Panc1 (cell line): ENCODE measurements at regions not wholly inside any gene's neighbourhood (a gene's known extent, or its start where the extent isn't known, plus 50 kb on each side); places are given as distances from the start of the nearest gene placed in this dataset.
"Not testable (repeated sequence)": the region's sequence is repeated elsewhere in the genome, so short reads cannot be mapped to it uniquely, and the experiment has no call there.

Experiments used
- ATAC-seq: fragments of 200-7000 bp; cut with Tn5 transposase; 2 replicates; pipeline ENCODE4 v1.9.1; 2020; ENCODE audit warnings: mild to moderate bottlenecking, moderate library complexity
- BruUV-seq: library from RNA; stranded (reverse); fragments of 400-500 nt; replicated peaks from 2 replicates; lab custom pipeline; 2021; lab: Mats Ljungman, UMichigan
- CTCF ChIA-PET: fragments of 300-600 bp; sonication (Branson Sonifier 250); formaldehyde crosslinking; loops from one replicate; lab custom pipeline; 2022; ENCODE audit warnings: antibody characterized with exemption; lab: Charles Lee
- POLR2A ChIA-PET: fragments of 300-600 bp; sonication (Branson Sonifier 250); formaldehyde crosslinking; loops from one replicate; lab custom pipeline; 2022; ENCODE audit warnings: antibody characterized with exemption; lab: Charles Lee
- DNase-seq: peaks from one replicate; pipeline ENCODE4 v3.0.0-alpha.2; 2010; ENCODE audit warnings: low read depth, low spot score
- H3K27ac ChIP-seq: 2 replicates; pipeline ENCODE4 v1.5.1; 2011; ENCODE audit warnings: mild to moderate bottlenecking, low read length, inconsistent platforms
- H3K27me3 ChIP-seq: fragments of 200-500 bp; sonication (Bioruptor generic); 2 replicates; pipeline ENCODE4 v1.6.0; 2014; ENCODE audit warnings: low read length, inconsistent platforms; ENCODE audit not compliant: control insufficient read depth, insufficient read depth
- H3K36me3 ChIP-seq: fragments of 200-500 bp; sonication (Bioruptor generic); 2 replicates; pipeline ENCODE4 v1.5.1; 2014; ENCODE audit warnings: inconsistent platforms, mild to moderate bottlenecking, low read length, moderate library complexity; ENCODE audit not compliant: control insufficient read depth, insufficient read depth
- H3K4me1 ChIP-seq: 2 replicates; pipeline ENCODE4 v1.5.1; 2011; ENCODE audit warnings: inconsistent platforms, mild to moderate bottlenecking, low read length, moderate library complexity; ENCODE audit not compliant: control insufficient read depth, insufficient read depth
- H3K4me3 ChIP-seq, 2 experiments: 2 replicates each; pipeline ENCODE4 v1.5.1; 2011 to 2012; ENCODE audit warnings: low read depth in 2 of 2, low read length in 2 of 2, mild to moderate bottlenecking in 2 of 2, inconsistent platforms in 1 of 2, moderate library complexity in 1 of 2
- H3K9me3 ChIP-seq: fragments of 200-500 bp; sonication (Bioruptor generic); 2 replicates; pipeline ENCODE4 v1.5.1; 2014; ENCODE audit warnings: low read depth, mild to moderate bottlenecking, inconsistent platforms, low read length, moderate library complexity; ENCODE audit not compliant: control insufficient read depth, insufficient read depth
- CTCF ChIP-seq: fragments of 450-650 bp; IDR thresholded peaks from 2 replicates; pipeline ENCODE4 v1.5.1; 2017; ENCODE audit warnings: mild to moderate bottlenecking
- POLR2AphosphoS5 ChIP-seq: IDR thresholded peaks from 2 replicates; pipeline ENCODE4 v1.6.1; 2012; ENCODE audit warnings: mild to moderate bottlenecking, low read depth, low read length, moderate library complexity
- REST ChIP-seq, 2 experiments: IDR thresholded peaks; 2 replicates each; pipeline ENCODE4 v1.6.1; 2011 to 2012; ENCODE audit warnings: low read depth in 2 of 2, control low read depth in 1 of 2, low read length in 1 of 2, mild to moderate bottlenecking in 1 of 2, moderate library complexity in 1 of 2; ENCODE audit not compliant: insufficient read depth in 1 of 2
- SIN3A ChIP-seq: IDR thresholded peaks from 2 replicates; pipeline ENCODE4 v1.6.1; 2012; ENCODE audit warnings: low read depth, mild to moderate bottlenecking, low read length, moderate library complexity, borderline replicate concordance; ENCODE audit not compliant: insufficient read depth
- TCF7L2 ChIP-seq: IDR thresholded peaks from 2 replicates; pipeline ENCODE4 v1.6.1; 2011; ENCODE audit warnings: mild to moderate bottlenecking, low read depth, low read length, inconsistent platforms
- in situ Hi-C: cut with HindIII; loops from 2 replicates; pipeline ENCODE4 v1.10.0; 2016; ENCODE audit warnings: low sequenced_read_pairs, low pct_unique_long_range_greater_than_20kb
- intact Hi-C: fragments of 100-400 bp; cut with micrococcal nuclease; formaldehyde crosslinking; loops from one replicate; pipeline ENCODE4 v1.10.0; 2022; ENCODE audit not compliant: unreplicated experiment

- ATAC-seq = no peak
- CTCF ChIA-PET = no interaction called here
- no peaks in the 10 kb centered on the region for H3K9me3 ChIP-seq
- H3K27me3 ChIP-seq = no peaks in the 10 kb centered on the region
- H3K27ac ChIP-seq = no peak overlapping the region
- POLR2A ChIA-PET = no interaction called here
- no peak overlapping the region for H3K4me3 ChIP-seq
- no peaks in the 10 kb centered on the region for H3K4me1 ChIP-seq
- in situ Hi-C loops (no loop called here), intact Hi-C loops (no loop called here)
- no TSS peak for BruUV-seq
- no peak for DNase-seq
- no peak for TF ChIP-seq POLR2AphosphoS5
- H3K36me3 ChIP-seq = no peaks in the 10 kb centered on the region
Observed at GRCh38 chr4:149187726-149188125, 627.9 kb downstream of the IQCM start.

- CTCF ChIA-PET = no interaction called here
- no TSS peak for BruUV-seq
- TF ChIP-seq TCF7L2 = no peak
- TF ChIP-seq SIN3A = no peak
- TF ChIP-seq POLR2AphosphoS5 = no peak
- no peak for TF ChIP-seq CTCF
- no peak for TF ChIP-seq REST (IDR thresholded peaks at IDR 0.05; ENCODE audit: insufficient read depth in 1 of 2, low read depth in 2 of 2, low read length in 1 of 2)
- ATAC-seq (no peak), DNase-seq (no peak)
- Histone ChIP-seq H3K36me3 (no peaks in the 10 kb centered on the region), H3K4me3 (no peak overlapping the region), H3K27ac (no peak overlapping the region), H3K27me3 (no peaks in the 10 kb centered on the region), H3K4me1 (no peaks in the 10 kb centered on the region), H3K9me3 (no peaks in the 10 kb centered on the region)
- intact Hi-C loops = no loop called here
- in situ Hi-C loops = no loop called here
- POLR2A ChIA-PET = no interaction called here
Observed at GRCh38 chr4:149183638-149184037, 632.0 kb downstream of the IQCM start.

- H3K36me3 ChIP-seq, H3K4me1 ChIP-seq, H3K27me3 ChIP-seq, H3K9me3 ChIP-seq, in situ Hi-C loops, BruUV-seq, CTCF ChIA-PET, intact Hi-C loops, ATAC-seq, H3K27ac ChIP-seq, H3K4me3 ChIP-seq, DNase-seq, POLR2A ChIA-PET: not testable (repeated sequence)
Observed at GRCh38 chr4:149181459-149181858, 634.2 kb downstream of the IQCM start.
